AG10803 (cell line): ENCODE measurements at regions not wholly inside any gene's neighbourhood (a gene's known extent, or its start where the extent isn't known, plus 50 kb on each side); places are given as distances from the start of the nearest gene placed in this dataset.
A peak's percentile ranks its signal among the peaks of the same experiment; 100 is the strongest.

Experiments
- DNase-seq: peaks from one replicate; pipeline ENCODE4 v3.0.0; 2010; ENCODE audit warnings: low read depth
- H3K4me3 ChIP-seq: 2 replicates; pipeline ENCODE4 v1.5.1; 2011; ENCODE audit warnings: mild to moderate bottlenecking, low read length, control low read depth
- TF ChIP-seq, protein P1 (sequence below): conservative IDR thresholded peaks from 2 replicates; pipeline ENCODE4 v1.5.1; 2011; ENCODE audit warnings: mild to moderate bottlenecking, low read length, control low read depth, inconsistent platforms

DNA sequence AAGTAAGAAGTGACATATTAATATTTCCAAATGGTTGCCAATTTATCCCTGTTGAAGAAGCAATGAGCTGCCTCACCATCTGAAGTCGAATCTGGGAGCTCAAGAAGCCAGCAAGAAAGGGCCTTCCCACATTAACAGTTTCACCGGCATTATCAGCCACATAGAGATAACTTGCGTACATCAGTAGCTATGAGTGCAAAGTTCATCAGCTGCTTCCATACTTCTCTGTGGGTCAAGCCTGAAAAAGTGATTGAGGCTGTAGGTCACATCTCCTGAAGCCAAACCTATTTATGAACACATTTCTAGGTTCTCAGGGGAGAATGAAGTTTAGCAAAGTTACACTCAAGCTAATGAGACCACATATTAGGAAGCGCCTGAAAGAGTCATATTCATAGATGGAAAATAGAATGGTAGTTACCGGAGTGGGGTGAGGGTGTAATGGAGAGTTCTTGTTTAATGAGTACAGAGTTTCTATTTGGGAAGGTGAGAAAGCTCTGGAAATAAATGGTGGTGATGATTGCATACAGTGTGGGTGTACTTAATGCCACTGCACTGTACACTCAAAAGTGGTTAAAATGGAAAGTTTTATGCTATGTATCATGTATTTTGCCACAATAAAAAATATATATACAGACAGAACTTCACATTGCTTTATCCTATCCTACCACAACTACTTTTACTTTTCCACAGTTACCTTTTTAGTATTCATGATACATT is 189.3 kb upstream of the SP4 start:
- TF ChIP-seq, protein P1, sequence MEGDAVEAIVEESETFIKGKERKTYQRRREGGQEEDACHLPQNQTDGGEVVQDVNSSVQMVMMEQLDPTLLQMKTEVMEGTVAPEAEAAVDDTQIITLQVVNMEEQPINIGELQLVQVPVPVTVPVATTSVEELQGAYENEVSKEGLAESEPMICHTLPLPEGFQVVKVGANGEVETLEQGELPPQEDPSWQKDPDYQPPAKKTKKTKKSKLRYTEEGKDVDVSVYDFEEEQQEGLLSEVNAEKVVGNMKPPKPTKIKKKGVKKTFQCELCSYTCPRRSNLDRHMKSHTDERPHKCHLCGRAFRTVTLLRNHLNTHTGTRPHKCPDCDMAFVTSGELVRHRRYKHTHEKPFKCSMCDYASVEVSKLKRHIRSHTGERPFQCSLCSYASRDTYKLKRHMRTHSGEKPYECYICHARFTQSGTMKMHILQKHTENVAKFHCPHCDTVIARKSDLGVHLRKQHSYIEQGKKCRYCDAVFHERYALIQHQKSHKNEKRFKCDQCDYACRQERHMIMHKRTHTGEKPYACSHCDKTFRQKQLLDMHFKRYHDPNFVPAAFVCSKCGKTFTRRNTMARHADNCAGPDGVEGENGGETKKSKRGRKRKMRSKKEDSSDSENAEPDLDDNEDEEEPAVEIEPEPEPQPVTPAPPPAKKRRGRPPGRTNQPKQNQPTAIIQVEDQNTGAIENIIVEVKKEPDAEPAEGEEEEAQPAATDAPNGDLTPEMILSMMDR = no peak
- no peak for DNase-seq
- H3K4me3 ChIP-seq = no peak overlapping the region

DNA sequence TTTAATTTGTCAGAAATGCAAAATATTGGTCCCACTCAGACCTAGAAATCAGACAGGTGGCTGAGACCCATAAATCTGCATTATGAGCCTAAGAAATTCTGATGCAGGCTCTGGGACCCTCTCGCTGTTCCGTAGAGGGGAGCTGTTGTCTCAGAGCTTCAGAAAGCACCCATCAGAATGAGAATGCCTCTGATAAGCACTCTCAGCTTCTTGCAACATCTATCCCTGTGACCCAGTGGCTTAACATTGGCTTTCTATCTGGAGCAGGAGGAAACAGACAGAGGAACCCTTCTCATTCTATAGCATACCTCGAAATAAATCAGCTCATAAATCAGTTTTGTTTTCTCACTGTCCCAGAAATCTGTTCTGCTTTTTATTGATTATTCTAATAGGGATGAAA is 184.6 kb upstream of the SP4 start:
- DNase-seq = no peak

DNA sequence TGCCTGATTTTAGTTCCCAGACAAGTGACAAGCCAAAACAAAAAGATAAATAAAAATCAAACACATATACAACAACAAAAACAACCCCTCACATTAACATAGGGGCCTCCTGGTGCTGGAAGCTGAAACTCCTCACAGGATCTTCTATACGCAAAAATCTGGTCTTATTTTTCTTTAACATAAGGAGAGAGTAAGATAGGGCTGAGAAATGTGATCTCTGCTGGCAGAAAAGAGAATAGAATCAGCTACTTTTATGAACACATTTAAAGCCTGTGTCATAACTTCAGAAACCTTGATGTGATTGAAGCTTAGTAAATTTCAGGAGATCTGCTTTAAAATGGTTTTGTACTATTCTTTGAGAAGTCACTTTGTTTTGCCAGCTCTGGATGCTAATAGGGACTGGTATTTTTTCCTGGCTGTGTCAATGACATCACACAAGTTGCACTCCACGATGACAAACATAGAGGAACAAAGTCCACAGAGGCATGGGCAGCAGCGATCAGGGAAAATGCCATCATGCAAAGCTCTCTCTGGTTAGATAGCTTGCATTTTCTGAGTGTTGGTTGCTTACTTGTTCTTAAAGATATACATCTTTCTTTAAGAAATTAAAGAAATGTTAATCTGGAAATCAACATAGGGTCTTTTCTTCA is 176.6 kb upstream of the SP4 start:
- no peak overlapping the region for H3K4me3 ChIP-seq
- no peak for DNase-seq
- TF ChIP-seq, protein P1 = no peak

More for the DNA sequence above, 184.6 kb upstream of the SP4 start:
- no peak overlapping the region for H3K4me3 ChIP-seq
- TF ChIP-seq, protein P1 = no peak

DNA sequence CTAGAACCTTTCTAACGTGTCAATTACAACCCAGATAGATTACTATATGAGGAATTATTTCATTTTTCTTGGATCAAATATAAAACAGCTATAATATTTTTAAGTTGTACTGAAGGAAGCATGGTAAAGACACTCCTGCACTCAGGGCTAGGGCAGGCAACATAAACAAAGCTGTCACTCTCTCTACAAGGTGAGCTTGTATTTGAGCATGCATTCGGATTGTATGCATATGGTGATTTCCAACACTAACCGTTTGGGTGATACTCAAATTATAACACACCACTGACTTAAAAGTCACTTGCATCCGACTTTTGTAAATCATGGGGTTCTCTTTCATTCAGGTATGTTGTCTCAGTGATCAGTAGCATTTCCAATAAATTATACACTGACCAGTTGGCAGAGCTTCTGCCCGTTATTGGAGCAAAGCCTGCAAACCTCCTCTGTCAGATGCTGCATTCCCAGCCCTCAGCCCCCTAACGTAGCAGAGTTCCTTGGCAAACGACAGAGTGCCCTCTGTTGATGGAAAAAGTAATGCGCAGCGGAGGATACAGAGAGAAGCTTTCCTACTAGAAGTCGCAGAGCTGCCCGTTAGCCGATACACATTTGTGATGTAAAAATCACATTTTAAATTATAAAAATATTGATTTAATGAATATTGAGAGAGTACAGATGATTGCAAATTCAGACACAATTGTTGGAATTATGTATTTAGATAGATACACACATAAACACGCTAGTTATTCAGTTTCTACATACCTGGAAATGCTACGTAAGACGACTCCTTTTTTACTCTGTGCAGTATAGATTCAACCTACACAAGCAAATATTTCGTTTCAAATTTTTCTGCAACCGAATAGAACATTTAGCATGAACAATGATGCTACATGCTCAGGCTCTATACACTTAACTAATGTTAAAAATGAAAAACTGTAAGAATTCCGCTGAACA is 173.9 kb upstream of the SP4 start:
- TF ChIP-seq, protein P1 = peak; percentile 61
- peak; percentile 29 for DNase-seq
- H3K4me3 ChIP-seq = no peak overlapping the region

DNA sequence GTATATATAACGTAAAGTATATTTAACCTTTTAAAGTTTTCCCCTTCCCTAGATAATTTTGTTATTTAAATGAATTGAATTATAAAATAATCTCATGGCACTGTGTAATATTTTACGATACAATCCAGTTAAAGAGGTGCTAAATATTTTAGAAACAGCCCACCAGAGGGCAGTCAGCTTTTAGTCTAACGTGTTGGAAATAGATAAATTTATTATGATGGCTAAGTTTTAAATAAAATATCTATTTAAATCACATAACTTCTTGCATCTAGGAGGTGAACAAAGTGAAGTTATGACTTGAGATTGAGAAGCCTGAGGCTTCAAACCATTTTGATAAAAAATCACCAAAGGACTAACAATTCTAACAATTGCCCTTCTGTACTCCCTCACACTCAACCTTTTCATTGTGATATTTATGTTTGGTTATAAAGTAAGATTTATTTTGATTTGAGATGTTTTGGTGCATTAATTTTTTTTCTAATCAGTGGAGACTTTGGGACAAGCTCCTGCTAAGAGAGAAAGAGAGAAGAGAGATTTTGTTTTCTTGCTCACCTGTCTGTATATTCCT is 171.5 kb upstream of the SP4 start:
- DNase-seq = peak; percentile 44
- H3K4me3 ChIP-seq = no peak overlapping the region
- TF ChIP-seq, protein P1 = peak; percentile 60

DNA sequence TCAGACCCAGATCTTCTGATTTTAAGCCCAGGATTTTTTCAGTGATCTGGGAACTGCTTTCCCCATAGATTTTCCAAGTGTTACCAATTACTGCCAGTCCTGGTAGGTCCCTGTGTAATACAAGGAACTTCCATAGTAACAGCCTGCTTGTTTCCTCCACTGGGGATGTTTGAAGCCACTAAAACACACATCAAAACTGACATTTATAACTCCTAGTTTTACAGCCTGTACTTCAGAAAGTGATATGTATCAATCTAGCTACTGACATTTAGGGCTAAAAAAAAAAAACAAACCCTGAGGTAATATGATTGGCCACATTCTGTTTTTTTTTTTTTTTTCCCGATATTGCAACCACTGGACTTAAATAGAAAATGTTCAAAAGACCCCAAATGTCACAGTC is 166.9 kb upstream of the SP4 start:
- no peak for DNase-seq
- TF ChIP-seq, protein P1 = no peak
- H3K4me3 ChIP-seq = no peak overlapping the region
